SK-MEL-5 (cell line): ENCODE measurements at regions not wholly inside any gene's neighbourhood (a gene's known extent, or its start where the extent isn't known, plus 50 kb on each side); places are given as distances from the start of the nearest gene placed in this dataset.

Source experiments
- DNase-seq: peaks from one replicate; pipeline ENCODE4 v3.0.0-alpha.2; 2016; ENCODE audit warnings: low read depth, low spot score
- in situ Hi-C: cut with HindIII; loops from 2 replicates; pipeline ENCODE4 v1.10.0; 2016; ENCODE audit warnings: low sequenced_read_pairs, high pct_unique_total_duplicates, low pct_unique_long_range_greater_than_20kb

GRCh38 chr2:62297624-62298010 lies 101.7 kb downstream of the B3GNT2 start:
- in situ Hi-C loops: no loop called here
- DNase-seq: peak; percentile 72

GRCh38 chr2:62296832-62297623 lies 101.1 kb downstream of the B3GNT2 start:
- DNase-seq: no peak
- in situ Hi-C loops: no loop called here

- no peak for DNase-seq
- in situ Hi-C loops: no loop called here
Observed at GRCh38 chr2:62296034-62296831, 100.3 kb downstream of the B3GNT2 start.

- in situ Hi-C loops: no loop called here
- no peak for DNase-seq
Observed at GRCh38 chr2:62293490-62294271, 97.8 kb downstream of the B3GNT2 start.

GRCh38 chr2:62293151-62293489 lies 97.2 kb downstream of the B3GNT2 start:
- in situ Hi-C loops: no loop called here
- DNase-seq: no peak

- no peak for DNase-seq
- in situ Hi-C loops: no loop called here
Observed at GRCh38 chr2:62292190-62292589, 96.3 kb downstream of the B3GNT2 start.

GRCh38 chr2:62291517-62292137 lies 95.7 kb downstream of the B3GNT2 start:
- DNase-seq: no peak
- in situ Hi-C loops: no loop called here

- in situ Hi-C loops: no loop called here
- DNase-seq: no peak
Observed at GRCh38 chr2:62291052-62291451, 95.1 kb downstream of the B3GNT2 start.

- in situ Hi-C loops: no loop called here
- DNase-seq: peak; percentile 57
Observed at GRCh38 chr2:62287899-62288880, 92.3 kb downstream of the B3GNT2 start.

GRCh38 chr2:62287282-62287681 lies 91.4 kb downstream of the B3GNT2 start:
- in situ Hi-C loops: no loop called here
- no peak for DNase-seq

- in situ Hi-C loops: no loop called here
- no peak for DNase-seq
Observed at GRCh38 chr2:62286089-62286785, 90.3 kb downstream of the B3GNT2 start.

GRCh38 chr2:62284980-62285379 lies 89.1 kb downstream of the B3GNT2 start:
- DNase-seq: no peak
- in situ Hi-C loops: no loop called here

GRCh38 chr2:62284471-62284870 lies 88.6 kb downstream of the B3GNT2 start:
- DNase-seq: no peak
- in situ Hi-C loops: no loop called here

GRCh38 chr2:62283147-62283546 lies 87.2 kb downstream of the B3GNT2 start:
- in situ Hi-C loops: no loop called here
- DNase-seq: no peak

GRCh38 chr2:62281663-62282062 lies 85.7 kb downstream of the B3GNT2 start:
- DNase-seq: no peak
- in situ Hi-C loops: no loop called here

GRCh38 chr2:62277688-62278087 lies 81.8 kb downstream of the B3GNT2 start:
- DNase-seq: no peak
- in situ Hi-C loops: no loop called here
